Pons (tissue), 1 donor: ENCODE measurements at regions not wholly inside any gene's neighbourhood (a gene's known extent, or its start where the extent isn't known, plus 50 kb on each side); places are given as distances from the start of the nearest gene placed in this dataset.
"Not testable (repeated sequence)": the region's sequence is repeated elsewhere in the genome, so short reads cannot be mapped to it uniquely, and the experiment has no call there.

Experiments
- DNase-seq: peaks from one replicate; pipeline ENCODE4 v3.0.0-alpha.2; 2016; ENCODE audit warnings: low spot score

DNA sequence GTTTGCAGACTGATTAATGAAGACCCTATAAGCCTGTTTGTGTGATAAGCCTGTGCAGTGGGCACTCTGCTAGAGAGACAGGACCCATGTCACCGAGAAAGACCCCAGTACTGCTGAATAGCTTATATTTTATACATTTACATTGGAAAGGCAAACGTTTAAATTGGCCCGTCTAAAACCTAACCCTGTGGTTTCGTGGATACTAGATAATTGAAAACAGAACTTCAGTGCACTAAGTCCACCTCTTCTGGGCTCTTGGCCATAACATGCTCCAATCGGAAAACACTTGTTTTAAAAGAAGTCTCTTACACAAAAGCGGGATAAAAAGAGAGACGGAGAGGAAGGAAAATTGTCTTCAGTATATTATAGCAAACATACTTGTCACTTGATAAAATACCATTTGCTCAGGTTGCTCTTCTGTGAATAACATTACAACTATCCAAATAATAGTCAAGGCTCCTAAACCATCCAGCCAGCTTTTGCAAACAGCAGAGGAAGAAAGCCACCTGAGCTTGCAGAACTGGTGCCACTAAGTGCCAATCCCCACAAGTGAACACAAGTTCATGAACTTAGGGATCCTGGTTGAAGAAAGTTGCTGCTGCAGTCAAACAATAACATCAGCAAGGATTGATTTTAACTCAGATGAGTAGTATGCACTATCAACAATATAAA lies 218.4 kb upstream of the FN1 start:
- DNase-seq: no peak

DNA sequence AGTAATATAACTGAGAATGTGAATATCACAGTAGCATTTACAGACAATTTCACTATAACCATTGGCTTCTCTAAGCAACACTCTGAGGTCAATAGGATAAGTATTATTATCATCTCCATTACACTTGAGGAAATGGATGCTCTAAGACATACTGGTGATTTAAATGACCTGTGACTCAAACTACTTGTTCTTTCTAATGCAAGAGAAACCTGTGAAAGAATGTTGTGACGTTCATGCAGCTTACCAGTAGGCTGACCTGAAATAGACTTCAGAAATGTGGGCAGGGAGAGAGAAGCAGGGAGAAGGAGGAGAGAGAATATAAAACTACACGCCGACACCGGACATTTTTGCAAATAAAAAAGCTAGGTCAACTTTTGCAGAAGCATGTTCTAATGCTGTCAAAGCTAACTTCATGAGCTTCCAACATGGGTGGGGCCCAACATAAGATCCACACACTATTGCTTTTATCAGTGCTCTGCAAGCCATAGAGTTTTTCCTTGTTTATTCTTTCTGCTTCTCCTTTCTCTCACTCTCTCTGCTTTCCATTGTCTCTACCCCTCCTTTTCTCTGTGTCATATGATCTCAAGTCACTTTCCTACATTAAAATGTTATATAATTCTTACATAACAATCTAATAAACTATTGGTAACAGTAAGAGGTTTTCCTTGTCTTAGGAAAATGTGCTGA lies 217.6 kb upstream of the FN1 start:
- DNase-seq: no peak

DNA sequence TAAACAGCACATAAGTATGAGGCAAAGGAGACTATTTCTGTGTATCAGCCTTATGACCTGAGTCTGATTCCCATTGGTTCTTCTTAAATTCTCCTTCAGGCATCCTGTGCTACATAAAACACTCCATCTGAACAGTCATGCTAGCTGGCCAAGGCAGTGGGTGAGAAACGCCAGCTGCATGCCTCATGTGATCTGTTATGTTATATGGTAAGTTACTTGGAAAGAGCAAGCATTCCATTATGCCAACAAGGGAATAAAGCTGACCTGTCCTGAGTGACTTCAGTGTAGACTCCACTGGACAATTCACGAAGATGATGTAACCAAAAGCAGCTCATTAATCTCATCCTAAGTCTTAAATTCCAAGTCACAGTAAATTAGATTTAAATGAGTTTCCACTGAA lies 216.5 kb upstream of the FN1 start:
- DNase-seq: no peak

DNA sequence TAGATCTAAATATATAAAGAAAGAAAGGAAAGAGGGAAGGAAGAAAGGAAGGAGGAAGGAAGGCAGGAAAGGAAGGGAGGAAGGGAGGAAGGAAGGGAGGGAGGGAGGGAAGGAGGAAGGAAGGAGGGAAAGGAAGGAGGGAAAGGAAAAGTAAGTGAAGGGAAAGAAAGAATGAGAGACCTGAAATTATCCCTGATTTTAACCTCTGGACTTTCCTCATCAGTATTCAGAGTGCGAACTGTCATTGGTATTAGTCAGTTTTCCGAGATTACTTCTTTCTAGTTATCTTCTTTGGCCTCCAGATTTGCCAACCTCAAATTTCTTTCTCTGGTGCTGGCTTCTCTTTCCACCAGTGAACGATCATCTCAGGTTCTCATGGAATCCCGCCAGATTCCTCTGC lies 215.5 kb upstream of the FN1 start:
- no peak for DNase-seq

DNA sequence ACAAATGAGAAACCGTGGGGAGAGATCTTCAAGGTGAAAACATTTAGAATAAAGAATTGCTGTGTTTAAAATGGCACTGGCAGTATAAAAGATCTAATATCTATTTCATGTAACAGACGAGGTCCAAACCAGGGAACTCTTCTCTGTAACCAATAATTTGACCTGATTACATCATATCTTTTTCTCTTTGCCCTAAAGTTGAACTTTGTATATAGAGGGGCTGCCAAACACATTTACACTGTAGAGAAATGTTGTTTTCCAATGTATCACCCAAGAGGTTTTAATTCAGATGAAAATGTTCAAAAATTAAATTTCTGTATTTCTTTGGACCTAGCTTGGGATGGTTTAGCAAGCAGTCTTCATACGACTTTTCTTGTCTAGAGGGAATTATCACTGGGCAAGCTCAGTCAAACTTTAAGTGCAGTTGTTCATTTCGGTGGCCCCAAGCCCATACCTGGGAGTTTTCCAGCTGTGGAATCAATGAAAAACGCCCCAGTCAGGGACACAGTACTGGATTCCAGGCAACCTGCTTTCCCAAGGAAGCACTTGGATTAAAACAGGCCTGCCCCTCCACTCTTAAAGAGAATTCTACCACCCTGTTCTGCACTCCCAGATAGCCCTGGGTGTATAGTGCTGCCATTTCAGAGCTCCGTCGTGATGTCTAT lies 208.5 kb upstream of the FN1 start:
- DNase-seq: no peak

DNA sequence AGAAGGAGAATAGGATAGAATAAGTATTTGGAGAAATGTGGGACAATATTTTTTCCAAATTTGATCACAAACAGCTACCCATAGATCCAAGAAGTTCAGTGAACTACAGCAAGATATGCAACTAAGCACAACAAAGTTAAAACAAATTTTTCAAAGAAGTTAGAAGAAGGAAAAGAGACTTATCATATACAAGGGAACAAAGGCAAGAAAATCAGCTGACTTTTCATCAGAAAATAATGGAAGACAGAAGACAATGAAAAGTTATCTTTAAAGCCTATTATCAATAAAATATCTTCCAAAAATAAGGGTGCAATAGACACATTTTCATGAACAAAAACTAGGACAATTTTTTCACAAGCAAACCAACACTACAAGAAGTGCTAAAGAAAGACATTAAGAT lies 202.8 kb upstream of the FN1 start:
- no peak for DNase-seq

DNA sequence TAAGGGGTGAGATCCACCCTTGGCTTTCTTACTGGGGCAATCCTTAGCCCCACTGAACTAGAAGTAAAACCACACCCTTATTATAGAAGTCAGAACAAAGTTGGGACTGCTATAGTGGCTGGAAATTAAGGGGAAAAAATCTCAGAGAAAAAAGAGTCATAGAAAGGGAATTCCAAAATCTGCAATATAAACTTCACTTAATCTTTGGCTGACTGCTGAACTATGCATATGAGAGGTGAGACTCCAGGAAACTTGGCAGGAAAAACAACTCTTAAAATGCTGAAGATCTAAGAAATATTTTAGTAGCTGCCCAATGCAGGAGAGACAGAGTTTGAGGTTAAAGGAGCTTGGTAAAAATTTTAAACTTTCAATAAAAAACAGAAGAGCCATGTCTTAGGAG lies 201.8 kb upstream of the FN1 start:
- DNase-seq: no peak

DNA sequence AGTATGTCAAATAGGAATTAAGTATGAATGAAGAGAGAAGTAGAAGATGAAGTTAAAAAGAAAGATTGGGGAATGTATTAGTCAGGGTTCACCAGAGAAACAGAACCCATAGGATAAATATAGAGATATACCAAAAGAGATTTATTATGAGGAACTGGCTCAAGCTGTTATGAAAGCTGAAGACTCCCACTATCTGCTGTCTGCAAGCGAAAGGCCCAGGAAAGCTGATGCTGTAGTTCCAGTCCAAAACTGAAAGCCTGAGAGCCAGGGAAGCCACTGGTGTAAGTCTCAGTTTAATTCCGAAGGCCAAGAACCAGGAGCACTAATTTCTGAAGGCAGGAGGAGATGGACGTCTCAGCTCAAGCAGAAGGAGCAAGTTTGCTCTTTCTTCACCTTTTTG lies 200.9 kb upstream of the FN1 start:
- no peak for DNase-seq

DNA sequence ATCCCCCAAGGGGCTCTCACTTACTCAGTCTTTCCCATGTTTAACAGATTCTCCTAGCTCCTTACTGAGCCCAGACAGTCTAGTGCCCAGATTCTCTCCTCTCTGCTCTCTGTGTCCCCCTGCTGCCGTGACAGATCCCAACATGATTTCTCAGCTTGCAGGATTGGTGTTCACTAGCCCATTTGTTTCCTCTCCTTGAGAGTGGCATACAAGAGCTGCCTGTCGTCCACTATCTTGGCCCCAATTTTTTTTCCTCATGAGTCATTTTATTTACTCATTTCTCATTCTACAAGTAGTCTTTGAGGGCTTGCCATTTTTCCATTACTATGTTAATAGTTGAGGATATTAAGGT lies 199.9 kb upstream of the FN1 start:
- no peak for DNase-seq

DNA sequence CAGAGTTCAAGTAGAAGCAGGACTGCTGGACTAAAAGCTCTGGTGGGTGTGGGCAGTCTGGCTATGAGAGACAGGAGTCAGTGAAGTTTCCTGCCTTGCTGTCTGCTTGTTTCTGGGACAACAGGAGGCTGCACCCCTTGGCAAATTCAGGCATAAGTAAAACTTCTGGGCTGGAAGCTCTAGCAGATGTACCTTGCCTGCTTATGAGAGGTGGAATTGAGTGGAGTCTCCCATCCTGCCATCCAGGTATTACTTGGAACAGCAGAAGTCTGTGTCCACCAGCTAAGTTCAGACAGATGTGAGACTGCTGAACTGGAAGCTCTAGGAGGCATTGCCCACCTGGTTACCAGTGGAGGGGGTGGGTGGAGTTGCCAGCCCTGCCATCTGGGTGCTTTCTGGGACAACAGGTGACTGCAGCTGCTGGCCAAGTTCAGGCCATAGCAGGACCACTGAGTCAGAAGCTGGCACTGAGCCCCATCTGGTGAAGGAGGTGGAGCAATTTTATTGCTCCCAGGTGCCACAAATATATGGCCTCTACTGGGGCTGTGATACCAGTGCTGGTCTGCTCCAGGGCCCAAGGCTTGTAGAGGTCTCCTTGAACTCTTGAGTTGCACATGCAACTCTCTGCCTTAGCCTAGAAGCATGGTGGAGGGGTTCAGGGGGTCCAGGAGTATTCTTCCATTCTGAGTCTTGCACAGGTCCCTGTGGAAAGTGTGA lies 199.4 kb upstream of the FN1 start:
- DNase-seq: no peak

DNA sequence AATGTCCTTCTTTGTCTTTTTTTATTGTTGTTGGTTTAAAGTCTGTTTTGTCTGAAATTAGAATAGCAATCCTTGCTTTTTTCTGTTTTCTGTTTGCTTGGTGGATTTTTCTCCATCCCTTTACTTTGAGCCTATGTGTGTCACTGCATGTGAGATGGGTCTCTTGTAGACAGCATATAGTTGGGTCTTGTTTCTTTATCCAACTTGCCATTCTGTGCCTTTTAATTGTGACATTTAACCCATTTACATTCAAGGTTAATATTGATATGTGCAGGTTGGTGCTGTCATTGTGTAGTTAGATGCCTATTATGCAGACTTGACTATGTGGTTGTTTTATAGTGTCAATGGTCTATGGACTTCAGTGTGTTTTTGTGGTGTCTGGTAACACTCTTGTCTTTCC lies 197.5 kb upstream of the FN1 start:
- DNase-seq: no peak

DNA sequence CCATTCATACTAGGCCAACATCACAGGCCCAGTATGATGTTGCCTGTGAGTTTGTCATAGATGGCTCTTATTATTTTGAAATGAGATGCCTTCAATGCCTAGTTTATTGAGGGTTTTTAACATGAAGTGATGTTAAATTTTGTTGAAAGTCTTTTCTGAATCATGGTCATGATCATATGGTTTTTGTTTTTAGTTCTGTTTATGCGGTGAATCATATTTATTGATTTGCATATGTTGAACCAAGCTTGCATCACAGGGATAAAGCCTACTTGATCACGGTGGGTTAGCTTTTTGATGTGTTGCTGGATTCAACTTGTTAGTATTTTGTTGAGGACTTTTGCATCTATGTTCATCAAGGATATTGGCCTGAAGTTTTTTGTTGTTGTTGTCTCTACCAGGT lies 195.8 kb upstream of the FN1 start:
- DNase-seq: no peak

DNA sequence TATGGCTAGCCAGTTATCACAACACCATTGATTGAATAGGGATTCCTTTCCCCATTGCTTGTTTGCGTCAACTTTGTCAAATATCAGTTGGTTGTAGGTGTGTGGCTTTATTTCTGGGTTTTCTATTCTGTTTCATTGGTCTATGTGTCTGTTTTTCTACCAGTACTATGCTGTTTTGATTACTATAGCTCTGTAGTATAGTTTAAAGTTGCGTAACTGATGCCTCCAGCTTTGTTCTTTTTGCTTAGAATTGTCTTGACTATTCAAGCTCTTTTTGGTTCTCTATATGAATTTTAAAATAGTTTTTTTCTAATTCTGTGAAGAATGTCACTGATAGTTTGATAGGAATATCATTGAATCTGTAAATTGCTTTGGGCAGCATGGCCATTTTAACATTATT lies 194.9 kb upstream of the FN1 start:
- not testable (repeated sequence) for DNase-seq

DNA sequence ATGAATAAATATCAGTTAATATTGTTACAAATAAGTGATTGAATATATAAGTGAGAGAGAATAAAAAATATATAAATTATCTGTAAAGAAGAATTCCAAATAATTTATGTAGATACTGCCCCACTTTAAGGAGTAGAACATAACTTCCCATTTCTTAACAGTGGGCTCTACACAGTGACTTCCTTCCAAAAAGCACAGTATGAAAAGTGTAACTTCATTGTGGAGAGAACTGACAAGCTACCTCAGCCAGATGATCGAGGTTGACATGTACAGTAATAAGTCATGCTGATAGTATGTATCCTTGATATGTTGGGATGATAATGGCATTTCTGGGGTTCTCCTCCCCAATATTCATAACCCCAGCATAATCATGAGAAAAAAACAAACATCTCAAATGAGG lies 191.9 kb upstream of the FN1 start:
- DNase-seq: no peak

DNA sequence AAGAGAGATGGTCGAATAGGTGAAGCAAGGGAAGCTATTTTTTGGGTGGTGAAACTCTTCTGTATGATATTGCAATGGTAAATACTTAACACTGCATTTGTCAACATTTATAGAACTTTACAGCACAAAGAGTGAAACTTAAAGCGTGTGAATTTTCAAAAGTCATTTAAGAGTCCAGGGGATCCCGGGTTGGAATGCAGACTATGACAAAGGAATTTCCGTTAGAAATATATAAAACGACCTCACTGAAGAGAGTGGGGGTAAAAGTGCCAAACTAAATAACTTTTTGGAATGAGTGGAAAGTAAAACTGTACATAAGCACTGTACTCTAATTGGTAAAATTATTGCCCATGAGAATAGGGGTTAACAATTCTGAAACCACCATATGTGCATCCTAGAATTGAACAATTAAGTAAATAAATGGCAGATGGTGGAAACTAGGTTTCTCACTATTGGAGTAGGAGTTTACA lies 191.0 kb upstream of the FN1 start:
- DNase-seq: no peak

DNA sequence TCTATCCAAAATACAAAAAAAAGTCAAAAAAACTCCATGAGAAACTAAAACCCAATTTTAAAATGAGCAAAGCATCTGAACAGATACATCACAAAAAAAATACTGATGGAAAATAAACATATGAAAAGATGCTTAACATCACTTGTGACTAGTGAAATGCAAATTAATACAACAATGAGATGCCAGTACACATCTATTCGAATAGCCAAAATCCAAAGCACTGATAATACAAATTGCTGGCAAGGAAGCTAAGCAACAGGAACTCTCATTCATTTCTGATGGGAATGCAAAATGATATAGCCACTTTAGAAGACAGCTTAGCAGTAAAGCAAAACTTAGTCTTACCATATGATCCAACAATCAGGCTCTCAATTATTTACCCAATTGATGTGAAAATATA lies 190.2 kb upstream of the FN1 start:
- DNase-seq: no peak

DNA sequence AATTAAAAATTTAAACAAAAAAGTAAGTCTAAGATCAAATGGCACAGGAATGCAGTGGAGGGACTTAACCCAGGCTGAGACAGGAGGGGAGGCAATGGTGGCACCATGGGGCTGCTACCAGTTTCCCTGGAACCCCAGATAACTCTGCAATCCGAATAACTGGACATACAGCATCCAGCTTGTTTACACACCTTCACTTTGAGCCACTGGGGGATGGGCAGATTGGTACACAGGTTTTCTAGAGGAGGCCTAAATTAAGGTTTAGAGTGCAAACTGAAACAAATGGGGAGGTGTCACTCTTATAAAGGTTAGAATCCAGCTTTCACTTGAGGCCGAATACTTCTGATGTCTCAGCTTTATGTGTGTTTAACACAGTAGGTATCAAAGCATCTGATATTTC lies 189.3 kb upstream of the FN1 start:
- no peak for DNase-seq

DNA sequence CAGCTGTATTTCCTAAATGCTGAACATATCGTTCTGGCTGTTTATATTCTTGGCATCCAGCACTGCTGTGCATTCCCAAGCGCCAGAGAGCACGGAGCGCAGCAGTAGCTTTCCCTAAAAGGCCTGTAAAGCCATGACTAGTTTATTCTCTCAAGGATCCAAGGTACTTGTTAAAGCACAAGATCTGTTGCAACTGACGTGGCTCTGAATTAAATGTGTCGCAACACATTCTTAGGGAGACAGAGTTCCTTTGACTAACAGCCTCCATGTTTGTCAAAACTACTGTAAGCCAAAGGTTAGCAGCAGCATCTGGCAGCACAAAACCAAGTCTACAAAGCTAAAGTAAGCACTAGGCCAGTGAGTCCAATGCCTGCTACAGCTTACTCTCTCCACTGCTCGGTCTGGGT lies 188.6 kb upstream of the FN1 start:
- DNase-seq: no peak

DNA sequence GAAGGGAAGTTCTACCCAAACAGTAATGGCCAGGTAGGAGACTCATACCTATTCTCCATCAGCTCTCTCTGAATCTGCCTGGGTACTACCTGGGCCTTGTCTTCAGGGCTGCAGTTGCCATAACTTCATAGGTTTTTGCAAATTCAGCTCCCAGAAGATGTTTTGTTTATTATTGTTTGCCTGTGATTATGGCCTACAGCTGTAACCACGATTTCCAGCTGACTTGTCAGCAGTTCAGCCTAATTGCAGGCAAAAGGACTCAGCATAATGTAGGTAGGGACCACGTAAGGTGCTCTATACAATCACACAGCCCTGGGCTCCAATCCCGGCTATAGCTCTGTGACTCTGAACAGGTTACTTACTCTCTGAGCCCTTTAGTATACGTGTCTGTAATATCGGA lies 187.0 kb upstream of the FN1 start:
- DNase-seq: no peak

DNA sequence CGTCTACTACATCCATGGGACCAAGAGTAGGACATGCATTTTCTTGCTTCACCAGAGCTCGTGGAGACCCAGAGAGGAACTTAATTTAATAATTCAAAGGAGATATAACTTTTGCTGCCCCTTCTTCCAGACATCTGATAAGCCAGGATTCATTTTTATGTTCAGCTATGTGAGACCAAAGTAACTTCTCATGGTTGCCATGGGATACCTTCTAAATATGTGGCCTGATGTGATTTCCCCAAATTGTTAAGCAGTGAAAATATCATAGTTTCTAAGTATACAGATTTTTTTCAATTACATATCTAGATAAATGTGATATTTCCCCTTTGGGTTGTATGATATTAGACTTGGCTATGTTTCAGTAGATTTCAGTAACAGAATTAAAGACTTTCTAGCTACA lies 185.5 kb upstream of the FN1 start:
- no peak for DNase-seq

DNA sequence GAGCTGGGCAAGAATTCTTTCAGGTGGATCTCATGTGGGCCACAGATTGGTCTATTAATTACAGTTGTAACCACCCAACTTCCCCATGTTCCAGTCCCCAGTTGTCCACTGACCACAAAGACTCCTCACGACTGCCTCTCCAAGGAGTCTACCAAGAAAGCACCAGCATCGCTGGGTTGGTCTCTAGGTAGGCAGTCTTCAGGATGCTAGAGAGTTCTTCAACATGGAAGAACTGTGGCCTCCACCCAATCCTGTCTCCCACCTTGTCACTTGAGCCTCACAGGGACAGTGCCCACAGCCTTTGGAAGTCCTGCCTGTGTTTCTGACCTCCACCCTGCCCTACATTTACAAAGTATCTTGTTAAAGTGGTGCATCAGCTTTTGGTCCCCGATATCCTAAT lies 184.7 kb upstream of the FN1 start:
- no peak for DNase-seq

DNA sequence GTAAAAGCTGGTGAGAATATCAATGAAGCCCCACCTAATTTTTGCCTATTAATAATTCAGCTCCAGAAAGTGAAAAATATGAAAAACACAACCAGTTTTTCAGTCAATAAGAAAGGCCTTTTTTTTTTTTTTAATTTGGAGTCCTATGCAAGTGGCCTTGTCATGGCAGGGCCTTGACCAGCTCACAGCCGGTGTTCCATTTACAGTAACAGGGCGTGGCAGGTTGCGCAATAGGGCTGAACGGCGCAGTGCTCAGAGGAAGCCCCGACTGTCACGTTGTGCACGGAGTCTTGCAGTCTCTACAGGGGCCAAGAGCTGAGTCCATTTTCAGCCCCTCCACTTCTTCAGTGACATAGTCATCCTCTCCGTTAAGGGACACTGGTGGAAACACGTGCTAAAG lies 184.1 kb upstream of the FN1 start:
- DNase-seq: no peak
